Thoracic aorta (tissue), 2 donors: ENCODE measurements at regions not wholly inside any gene's neighbourhood (a gene's known extent, or its start where the extent isn't known, plus 50 kb on each side); places are given as distances from the start of the nearest gene placed in this dataset.

Experiments used
- ATAC-seq: fragments of 150-250 bp; one replicate; pipeline ENCODE4 v1.8.0; 2017; ENCODE audit warnings: low read depth; ENCODE audit not compliant: insufficient number of reproducible peaks, low FRiP score
- DNase-seq: peaks from one replicate; pipeline ENCODE4 v3.0.0-alpha.2; 2020; ENCODE audit warnings: low spot score
- H3K27ac ChIP-seq, 2 donors: fragments of 200-600 bp; sonication (generic); 1 replicate in 1 of 2; 2 replicates in 1 of 2; pipeline ENCODE4 v1.5.1; 2016; ENCODE audit warnings: mild to moderate bottlenecking in 2 of 2, moderate library complexity in 2 of 2
- H3K27me3 ChIP-seq: fragments of 200-600 bp; sonication (generic); replicated peaks from 2 replicates; pipeline ENCODE4 v1.6.0; 2016; ENCODE audit warnings: mild to moderate bottlenecking; ENCODE audit not compliant: insufficient read depth
- H3K36me3 ChIP-seq: fragments of 200-600 bp; sonication (generic); one replicate; pipeline ENCODE4 v1.5.1; 2016
- H3K4me1 ChIP-seq, 2 donors: fragments of 200-600 bp; sonication (generic); 1 replicate in 1 of 2; 2 replicates in 1 of 2; pipeline versions ENCODE4 v1.5.1 to v1.6.0; 2016; ENCODE audit warnings: low read depth in 2 of 2, mild to moderate bottlenecking in 1 of 2; ENCODE audit not compliant: control insufficient read depth in 1 of 2
- H3K4me3 ChIP-seq: fragments of 200-600 bp; sonication (generic); 2 replicates; pipeline ENCODE4 v1.5.1; 2016; ENCODE audit warnings: mild to moderate bottlenecking
- H3K9me3 ChIP-seq: fragments of 200-600 bp; sonication (generic); 2 replicates; pipeline ENCODE4 v1.5.1; 2016
- TF ChIP-seq, protein P1 (sequence below): fragments of 200-600 bp; sonication (generic); IDR thresholded peaks from one replicate; pipeline ENCODE4 v1.5.1; 2019; ENCODE audit warnings: antibody characterized with exemption

DNA sequence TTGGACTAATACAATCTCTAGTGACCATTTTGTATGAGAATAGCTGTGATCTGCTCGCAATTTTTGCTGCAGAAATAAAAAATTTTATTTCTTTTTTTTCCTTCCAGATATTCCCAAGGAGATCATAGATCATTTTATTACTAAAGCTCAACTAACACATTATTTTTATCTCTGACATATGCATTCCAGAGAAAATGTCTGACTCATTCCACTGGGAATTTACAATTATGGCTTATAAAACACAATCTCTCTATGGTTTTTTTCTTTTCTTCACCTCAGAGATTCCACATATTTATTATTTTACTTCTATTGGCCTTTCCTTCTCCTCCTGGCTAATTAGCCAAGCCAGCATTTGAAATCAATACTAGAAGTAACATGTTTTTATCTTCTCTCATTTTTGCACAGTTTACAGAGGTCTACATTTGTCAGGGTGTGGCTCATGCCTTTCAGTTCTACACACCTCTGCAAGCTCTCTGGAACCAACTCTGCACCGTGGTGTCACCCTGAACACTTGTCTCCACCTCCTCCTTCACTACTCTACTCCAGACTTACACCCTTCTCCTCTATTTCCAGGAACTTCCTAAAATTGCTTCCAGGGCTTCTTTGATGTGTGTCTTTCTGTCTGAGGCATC is 59.8 kb upstream of the GPM6A start:
- H3K4me1 ChIP-seq: no peaks in the 10 kb centered on the region
- no peak overlapping the region for H3K27ac ChIP-seq
- no peak for DNase-seq
- no peaks in the 10 kb centered on the region for H3K9me3 ChIP-seq
- no peak overlapping the region for H3K4me3 ChIP-seq
- TF ChIP-seq, protein P1, sequence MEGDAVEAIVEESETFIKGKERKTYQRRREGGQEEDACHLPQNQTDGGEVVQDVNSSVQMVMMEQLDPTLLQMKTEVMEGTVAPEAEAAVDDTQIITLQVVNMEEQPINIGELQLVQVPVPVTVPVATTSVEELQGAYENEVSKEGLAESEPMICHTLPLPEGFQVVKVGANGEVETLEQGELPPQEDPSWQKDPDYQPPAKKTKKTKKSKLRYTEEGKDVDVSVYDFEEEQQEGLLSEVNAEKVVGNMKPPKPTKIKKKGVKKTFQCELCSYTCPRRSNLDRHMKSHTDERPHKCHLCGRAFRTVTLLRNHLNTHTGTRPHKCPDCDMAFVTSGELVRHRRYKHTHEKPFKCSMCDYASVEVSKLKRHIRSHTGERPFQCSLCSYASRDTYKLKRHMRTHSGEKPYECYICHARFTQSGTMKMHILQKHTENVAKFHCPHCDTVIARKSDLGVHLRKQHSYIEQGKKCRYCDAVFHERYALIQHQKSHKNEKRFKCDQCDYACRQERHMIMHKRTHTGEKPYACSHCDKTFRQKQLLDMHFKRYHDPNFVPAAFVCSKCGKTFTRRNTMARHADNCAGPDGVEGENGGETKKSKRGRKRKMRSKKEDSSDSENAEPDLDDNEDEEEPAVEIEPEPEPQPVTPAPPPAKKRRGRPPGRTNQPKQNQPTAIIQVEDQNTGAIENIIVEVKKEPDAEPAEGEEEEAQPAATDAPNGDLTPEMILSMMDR: no peak
- no peak for ATAC-seq
- H3K27me3 ChIP-seq: no peaks in the 10 kb centered on the region
- H3K36me3 ChIP-seq: no peaks in the 10 kb centered on the region

DNA sequence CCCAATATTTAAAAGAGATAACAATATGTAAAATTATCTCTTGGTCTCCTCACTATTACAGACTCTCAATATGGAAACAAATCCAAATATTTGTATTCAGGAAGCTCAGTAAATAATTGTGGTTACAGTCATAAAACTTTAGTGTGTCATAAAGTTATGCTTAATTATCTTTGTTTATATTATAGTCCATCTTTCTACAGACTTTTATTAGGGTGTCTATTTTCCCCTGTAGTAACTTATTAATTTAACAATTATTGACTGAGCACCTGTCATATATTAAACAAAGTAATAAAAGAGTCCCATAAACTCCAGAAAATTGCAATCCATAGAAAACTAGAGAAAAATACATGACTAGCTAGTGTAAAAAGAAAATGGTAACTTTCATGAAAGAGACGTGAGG is 61.6 kb upstream of the GPM6A start:
- Histone ChIP-seq H3K36me3 (no peaks in the 10 kb centered on the region), H3K9me3 (peaks cover under 1% of the 10 kb centered on the region), H3K27me3 (no peaks in the 10 kb centered on the region), H3K27ac (no peak overlapping the region), H3K4me1 (no peaks in the 10 kb centered on the region), H3K4me3 (no peak overlapping the region)
- ATAC-seq (no peak), DNase-seq (no peak)
- TF ChIP-seq, protein P1: no peak

DNA sequence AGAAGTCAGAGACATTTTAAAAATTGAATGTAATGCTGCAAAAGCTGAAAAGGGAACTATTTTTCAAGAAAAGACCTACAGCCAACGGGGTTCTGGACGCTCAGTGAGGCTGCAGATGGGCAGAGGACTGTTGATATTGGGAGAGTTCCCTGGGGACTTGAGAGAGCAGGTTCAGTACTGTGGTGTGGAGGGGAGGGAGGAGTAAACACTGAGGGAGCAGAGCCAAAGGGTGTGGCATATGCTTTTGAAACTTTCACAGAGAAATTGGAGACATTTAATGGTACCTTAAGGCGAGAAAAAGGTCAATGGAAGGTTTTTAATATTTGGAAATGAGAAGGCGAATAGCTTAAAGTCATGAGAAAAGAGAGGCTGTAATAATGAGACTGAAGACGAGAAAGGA is 62.2 kb upstream of the GPM6A start:
- ATAC-seq: no peak
- TF ChIP-seq, protein P1: no peak
- peaks cover 5% of the 10 kb centered on the region for H3K9me3 ChIP-seq

DNA sequence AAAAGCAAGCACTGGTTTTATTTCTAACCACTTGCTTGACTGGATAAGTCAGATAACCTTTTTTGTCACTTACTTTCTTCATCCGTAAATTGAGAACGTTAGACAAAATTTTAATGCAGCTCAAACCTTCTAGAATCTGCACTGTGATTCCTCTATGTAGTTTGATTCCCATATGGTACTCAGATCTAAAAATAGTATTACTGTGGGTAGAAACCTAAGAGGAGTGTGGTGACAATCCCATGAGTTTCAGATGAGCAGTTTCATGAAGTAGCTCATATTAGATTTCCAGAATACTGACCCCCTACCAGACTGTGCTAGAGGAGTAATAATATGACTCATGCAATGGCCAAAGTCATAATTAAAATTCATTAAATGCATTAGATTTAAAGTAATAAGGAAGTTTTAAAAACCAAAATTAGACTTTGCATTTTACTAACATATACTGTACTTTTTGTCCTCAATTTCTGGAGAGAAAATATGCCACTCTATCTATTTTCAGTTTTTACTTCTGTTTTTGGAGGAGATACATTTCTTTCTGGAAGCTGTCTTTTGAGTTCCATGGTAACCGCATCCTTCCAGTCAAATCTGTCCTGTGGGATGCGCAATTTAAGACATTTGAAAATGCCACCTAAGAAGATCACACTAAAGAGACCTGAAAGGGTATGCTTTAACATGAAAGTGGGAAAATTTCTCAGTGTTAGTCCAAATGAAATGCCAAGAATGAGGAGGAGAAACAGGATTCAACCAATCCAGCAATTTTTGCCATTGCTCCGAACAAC is 64.1 kb upstream of the GPM6A start:
- Histone ChIP-seq H3K27me3 (no peaks in the 10 kb centered on the region), H3K27ac (no peak overlapping the region), H3K4me1 (no peaks in the 10 kb centered on the region), H3K9me3 (peaks cover 5% of the 10 kb centered on the region), H3K4me3 (no peak overlapping the region), H3K36me3 (no peaks in the 10 kb centered on the region)
- DNase-seq (no peak), ATAC-seq (no peak)
- TF ChIP-seq, protein P1: no peak

More for the DNA sequence above, 62.2 kb upstream of the GPM6A start:
- no peaks in the 10 kb centered on the region for H3K36me3 ChIP-seq
- H3K27me3 ChIP-seq: no peaks in the 10 kb centered on the region
- H3K4me1 ChIP-seq: no peaks in the 10 kb centered on the region
- DNase-seq: no peak
- no peak overlapping the region for H3K27ac ChIP-seq
- H3K4me3 ChIP-seq: no peak overlapping the region

DNA sequence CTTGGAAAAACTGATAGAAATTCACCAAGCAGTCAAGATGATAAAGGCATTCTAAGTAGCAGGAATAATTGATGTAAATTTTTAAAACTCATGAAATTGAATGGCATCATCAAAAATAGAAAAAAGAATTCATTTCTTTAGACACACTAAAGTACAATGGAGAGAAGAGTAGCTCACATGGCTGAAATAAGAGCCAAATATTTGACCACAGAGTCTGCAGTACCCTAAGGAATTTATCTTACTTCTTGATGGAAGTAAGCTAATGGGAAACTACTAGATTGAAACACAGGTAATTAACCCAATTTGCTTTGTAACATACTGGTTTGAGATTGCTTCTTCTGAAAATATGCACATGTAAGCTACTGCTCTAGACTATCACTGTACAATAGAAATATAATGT is 70.8 kb upstream of the GPM6A start:
- Histone ChIP-seq H3K4me3 (no peak overlapping the region), H3K36me3 (no peaks in the 10 kb centered on the region), H3K4me1 (no peaks in the 10 kb centered on the region), H3K9me3 (peaks cover 5% of the 10 kb centered on the region), H3K27ac (no peak overlapping the region), H3K27me3 (no peaks in the 10 kb centered on the region)
- TF ChIP-seq, protein P1: no peak
- ATAC-seq (no peak), DNase-seq (no peak)
